Amniotic stem cell (primary cell): ENCODE measurements at regions not wholly inside any gene's neighbourhood (a gene's known extent, or its start where the extent isn't known, plus 50 kb on each side); places are given as distances from the start of the nearest gene placed in this dataset.

Experiments
- DNase-seq: peaks from one replicate; lab custom pipeline; 2025; lab: John Stamatoyannopoulos, UW

DNA sequence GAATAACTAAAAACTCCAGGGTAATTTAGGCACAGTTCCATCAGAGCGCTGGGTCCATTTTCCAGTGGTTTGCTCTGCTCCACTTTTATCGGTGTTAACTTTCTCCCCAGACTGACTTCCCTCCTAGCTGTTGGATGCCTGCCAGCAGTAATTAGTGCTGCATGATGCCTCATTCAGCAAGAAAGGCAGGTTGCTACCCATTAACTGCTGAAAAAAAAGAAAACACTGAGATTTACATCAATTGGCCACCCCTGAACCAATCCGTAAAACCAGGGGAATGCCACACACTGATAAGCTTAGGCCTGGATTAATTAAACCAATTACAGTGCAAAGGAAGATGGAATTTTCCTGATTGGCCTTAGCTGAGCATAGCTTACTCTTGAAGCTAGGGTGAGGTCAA lies 182.4 kb upstream of the CXXC4 start:
- DNase-seq: no peak

DNA sequence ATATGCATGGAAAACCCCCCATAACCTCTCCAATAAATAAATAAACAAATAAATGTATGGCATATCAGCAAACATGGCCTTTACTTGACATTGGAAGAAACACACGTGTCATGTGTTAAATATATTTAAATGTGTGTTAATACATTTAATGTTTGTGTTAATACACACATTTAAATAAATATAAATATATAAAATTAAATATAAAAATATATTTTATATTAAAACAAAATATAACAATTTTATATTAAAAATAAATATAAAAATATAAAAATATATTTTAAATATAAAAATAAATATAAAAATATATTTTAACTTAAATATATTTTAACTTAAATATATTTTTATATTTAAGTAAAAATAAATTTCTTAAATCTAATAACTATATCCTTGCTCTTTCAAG lies 187.6 kb upstream of the CXXC4 start:
- no peak for DNase-seq

- no peak for DNase-seq
Measured at GRCh38 chr4:104693601-104694201, 199.0 kb upstream of the CXXC4 start.

GRCh38 chr4:104716584-104716983 lies 221.9 kb upstream of the CXXC4 start:
- no peak for DNase-seq

DNA sequence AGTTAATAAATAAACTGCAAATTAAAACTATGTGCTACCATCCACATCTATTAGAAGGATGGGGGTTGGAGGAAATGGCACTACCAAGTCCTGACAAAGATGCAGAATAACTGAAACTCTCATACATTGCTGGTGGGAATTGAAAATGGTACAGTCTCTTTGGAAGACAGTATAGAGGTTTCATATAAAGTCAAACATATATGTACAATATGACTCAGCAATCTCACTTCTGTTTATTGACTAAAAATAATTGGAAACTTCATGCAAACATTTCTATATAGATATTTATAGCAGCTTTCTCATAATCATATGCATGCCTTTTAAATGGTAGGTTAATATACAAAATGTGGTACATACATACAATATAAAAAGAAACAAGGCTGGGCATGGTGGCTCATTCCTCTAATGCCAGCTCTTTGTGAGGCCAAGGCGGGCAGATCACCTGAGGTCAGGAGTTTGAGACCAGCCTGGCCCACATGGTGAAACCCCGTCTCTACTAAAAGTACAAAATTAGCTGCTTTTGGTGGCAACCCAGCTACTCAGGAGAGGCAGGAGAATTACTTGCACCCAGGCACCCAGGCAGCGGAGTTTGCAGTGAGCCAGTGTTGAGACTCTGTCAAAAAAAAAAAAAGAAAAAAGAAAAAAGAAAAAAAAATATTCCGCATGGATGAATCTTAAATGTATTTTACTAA lies 225.0 kb upstream of the CXXC4 start:
- DNase-seq: no peak

GRCh38 chr4:104722467-104722866 lies 227.8 kb upstream of the CXXC4 start:
- DNase-seq: no peak

DNA sequence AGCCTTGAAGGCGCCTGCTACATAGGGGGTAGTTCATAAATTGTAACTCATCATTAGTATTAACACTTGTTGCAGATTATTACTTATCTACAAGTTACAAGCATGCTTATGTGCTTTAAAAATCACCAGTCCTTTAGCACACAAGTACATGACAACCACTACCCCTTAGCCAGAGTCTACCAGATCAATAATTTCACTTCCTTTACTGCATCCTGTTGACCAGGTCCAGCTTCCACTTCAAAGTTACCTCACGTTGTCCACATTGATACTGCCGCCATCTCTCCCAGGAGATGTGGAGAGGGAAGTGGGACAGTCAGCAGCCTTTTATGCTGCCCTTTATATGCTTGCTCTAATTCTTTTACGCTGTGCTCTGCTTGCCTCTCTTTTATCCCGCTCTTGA lies 231.3 kb upstream of the CXXC4 start:
- DNase-seq: no peak

- DNase-seq: no peak
Measured at GRCh38 chr4:104727643-104728042, 232.9 kb upstream of the CXXC4 start.

DNA sequence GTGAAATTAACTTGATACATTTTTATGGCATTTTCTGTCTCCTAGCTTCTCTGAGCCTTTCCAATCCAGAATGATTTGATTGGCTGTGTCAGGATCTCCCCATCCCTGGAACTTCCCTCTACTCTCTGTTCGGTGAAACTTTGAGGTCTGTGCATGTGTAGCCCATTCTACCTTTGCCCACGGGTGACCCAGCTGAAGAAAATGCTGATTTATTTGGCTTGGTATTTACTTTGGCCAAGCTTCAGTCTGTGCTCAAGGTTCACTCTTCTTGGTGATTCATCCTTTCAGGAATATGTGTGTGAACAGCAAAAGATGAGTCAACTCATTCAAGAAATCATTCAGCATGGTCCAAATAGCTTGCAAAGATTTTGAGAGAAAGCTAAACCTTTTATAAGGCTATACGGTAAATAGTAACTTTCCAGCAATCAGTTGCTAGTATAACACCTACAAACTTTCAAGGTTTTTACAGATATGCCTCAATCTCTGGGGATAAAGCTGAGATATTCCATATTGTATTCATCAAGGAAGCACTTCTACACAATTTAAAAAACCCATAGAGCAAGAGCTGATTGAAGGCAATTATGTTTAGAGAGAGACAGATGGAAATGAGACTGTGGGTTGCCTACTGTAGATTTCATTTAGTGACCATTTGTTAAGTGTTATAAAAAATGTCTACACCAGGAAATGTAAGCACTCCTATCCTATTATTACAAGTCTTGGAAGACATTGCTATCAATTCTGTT lies 233.9 kb upstream of the CXXC4 start:
- DNase-seq: no peak

DNA sequence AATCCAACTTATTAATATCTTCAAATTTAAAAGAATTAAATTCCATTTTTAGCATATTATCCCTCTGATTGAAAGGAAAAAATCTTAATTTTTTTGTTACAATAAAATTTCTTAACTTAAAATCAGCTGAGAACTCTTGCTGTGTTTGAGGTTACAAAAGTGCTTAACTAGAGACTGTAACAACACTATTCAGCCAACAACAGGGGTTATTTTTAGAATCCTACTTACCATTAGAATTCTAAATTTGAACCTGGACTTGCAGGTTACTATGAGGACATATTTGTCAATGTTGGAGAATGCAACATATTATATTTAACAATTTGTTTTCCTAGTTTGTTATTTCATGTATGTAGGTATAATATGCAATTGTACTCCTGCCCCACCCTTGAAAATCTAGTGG lies 238.1 kb upstream of the CXXC4 start:
- no peak for DNase-seq

DNA sequence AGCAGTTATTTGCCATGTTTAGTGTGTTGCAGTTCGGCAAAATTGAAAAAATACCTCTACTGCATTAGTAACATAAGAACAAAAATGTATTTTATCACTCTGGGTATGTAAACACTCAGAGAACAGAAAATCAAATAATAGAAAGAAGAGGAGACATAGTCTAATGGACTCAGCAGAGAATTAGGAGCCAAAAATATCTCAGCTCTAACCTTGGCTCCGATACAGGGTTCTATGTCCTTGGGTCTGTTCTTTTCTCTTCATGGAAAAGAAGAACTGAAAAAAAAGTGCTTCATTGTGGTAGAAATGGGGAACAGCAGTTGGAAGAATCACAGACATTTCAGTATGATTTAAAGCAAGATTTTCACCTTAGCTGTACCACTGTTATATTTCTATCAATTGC lies 240.5 kb upstream of the CXXC4 start:
- no peak for DNase-seq

GRCh38 chr4:104740161-104740560 lies 245.5 kb upstream of the CXXC4 start:
- DNase-seq: no peak

- no peak for DNase-seq
Measured at GRCh38 chr4:104743215-104743653, 248.5 kb upstream of the CXXC4 start.

- DNase-seq: no peak
Measured at GRCh38 chr4:104747635-104748034, 252.9 kb upstream of the CXXC4 start.

DNA sequence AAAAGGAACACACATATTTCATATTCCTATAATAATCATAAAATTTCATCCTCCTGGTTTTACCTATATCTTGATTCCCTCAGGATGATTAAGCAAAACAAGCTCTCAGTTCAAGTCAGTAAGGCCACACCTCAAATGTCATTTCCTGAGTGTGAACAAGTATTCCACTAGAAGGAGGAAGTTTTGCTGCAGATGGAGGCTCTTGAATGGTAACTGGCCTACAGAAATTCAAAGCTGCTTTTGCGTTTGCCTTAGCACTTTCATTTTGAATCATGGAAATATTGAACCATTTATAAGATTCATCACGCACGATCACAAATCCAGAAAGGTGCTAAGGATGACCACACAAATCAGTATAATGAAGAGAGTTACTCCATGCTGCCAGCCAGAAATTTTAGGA lies 254.4 kb upstream of the CXXC4 start:
- DNase-seq: no peak

- no peak for DNase-seq
Measured at GRCh38 chr4:104750008-104750407, 255.3 kb upstream of the CXXC4 start.

- DNase-seq: no peak
Measured at GRCh38 chr4:104751468-104751867, 256.8 kb upstream of the CXXC4 start.

- DNase-seq: no peak
Measured at GRCh38 chr4:104752337-104752736, 257.6 kb upstream of the CXXC4 start.

DNA sequence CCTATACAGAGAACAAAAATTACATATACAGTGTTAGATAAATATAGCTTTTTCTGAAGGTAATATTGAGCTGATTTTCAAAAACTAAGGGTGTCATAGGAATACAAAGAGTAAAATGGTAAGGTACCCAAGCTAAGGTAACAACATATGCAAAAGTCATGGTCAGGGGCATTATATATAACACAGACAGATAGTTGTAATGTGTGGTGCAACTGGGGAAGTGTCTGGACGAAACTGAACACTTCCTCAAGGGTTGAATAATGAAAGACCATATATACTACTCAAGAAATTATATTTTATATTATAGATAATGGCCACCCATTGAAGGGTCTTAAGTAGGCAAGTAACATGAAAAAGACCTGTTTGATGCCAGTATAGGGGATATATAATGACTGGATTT lies 262.1 kb upstream of the CXXC4 start:
- no peak for DNase-seq

DNA sequence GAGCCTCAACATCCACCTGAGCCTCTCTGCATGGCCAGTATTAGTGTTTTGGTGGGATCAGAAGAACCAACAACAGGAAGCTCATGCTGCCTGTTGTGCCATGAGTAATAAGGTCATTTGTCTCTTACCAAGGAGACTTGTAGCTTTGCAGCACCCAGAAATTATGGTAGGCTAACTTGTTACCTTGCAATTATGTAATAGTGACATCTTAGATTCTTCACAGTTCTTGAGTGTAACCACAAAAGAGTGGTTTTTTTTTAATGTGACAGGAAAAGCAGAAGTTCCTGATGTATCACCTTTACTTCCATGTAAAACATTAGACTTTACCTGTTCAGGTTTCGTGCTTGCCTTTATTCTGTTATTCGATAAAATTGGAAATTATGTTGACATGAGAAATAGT lies 263.9 kb upstream of the CXXC4 start:
- DNase-seq: no peak

GRCh38 chr4:104763554-104764222 lies 269.0 kb upstream of the CXXC4 start:
- no peak for DNase-seq

- no peak for DNase-seq
Measured at GRCh38 chr4:104766676-104767075, 272.0 kb upstream of the CXXC4 start.

GRCh38 chr4:104772849-104773248 lies 278.2 kb upstream of the CXXC4 start:
- no peak for DNase-seq
